NOMO-1 treated with dmso at 0.1 percent for 144 hours (cell line): ENCODE measurements at regions not wholly inside any gene's neighbourhood (a gene's known extent, or its start where the extent isn't known, plus 50 kb on each side); places are given as distances from the start of the nearest gene placed in this dataset.
"Not testable (repeated sequence)": the region's sequence is repeated elsewhere in the genome, so short reads cannot be mapped to it uniquely, and the experiment has no call there.

Experiments used
- DNase-seq: peaks from one replicate; lab custom pipeline; 2025; ENCODE audit not compliant: unreplicated experiment; lab: John Stamatoyannopoulos, UW

GRCh38 chr6:27679964-27680694 is 207.2 kb upstream of the ZNF184 start:
- no peak for DNase-seq

- DNase-seq: no peak
Observed at GRCh38 chr6:27679308-27679963, 206.5 kb upstream of the ZNF184 start.

GRCh38 chr6:27678469-27678868 is 205.6 kb upstream of the ZNF184 start:
- no peak for DNase-seq

GRCh38 chr6:27674882-27675281 is 202.0 kb upstream of the ZNF184 start:
- DNase-seq: no peak

- peak; percentile 26 for DNase-seq
Observed at GRCh38 chr6:27672113-27672799, 199.4 kb upstream of the ZNF184 start.

- no peak for DNase-seq
Observed at GRCh38 chr6:27669624-27670301, 196.9 kb upstream of the ZNF184 start.

- DNase-seq: no peak
Observed at GRCh38 chr6:27669295-27669623, 196.4 kb upstream of the ZNF184 start.

GRCh38 chr6:27668442-27669294 is 195.8 kb upstream of the ZNF184 start:
- peak; percentile 47 for DNase-seq

GRCh38 chr6:27667657-27668441 is 194.9 kb upstream of the ZNF184 start:
- DNase-seq: peak; percentile 10

- DNase-seq: no peak
Observed at GRCh38 chr6:27667016-27667656, 194.2 kb upstream of the ZNF184 start.

GRCh38 chr6:27662769-27663168 is 189.9 kb upstream of the ZNF184 start:
- DNase-seq: no peak

- DNase-seq: not testable (repeated sequence)
Observed at GRCh38 chr6:27662212-27662611, 189.3 kb upstream of the ZNF184 start.

- not testable (repeated sequence) for DNase-seq
Observed at GRCh38 chr6:27653143-27653825, 180.4 kb upstream of the ZNF184 start.

- no peak for DNase-seq
Observed at GRCh38 chr6:27651371-27651732, 178.4 kb upstream of the ZNF184 start.

GRCh38 chr6:27650620-27651370 is 177.9 kb upstream of the ZNF184 start:
- DNase-seq: no peak

- no peak for DNase-seq
Observed at GRCh38 chr6:27644528-27644927, 171.6 kb upstream of the ZNF184 start.

- DNase-seq: no peak
Observed at GRCh38 chr6:27642744-27643456, 170.0 kb upstream of the ZNF184 start.

GRCh38 chr6:27635886-27636285 is 163.0 kb upstream of the ZNF184 start:
- not testable (repeated sequence) for DNase-seq
